T-helper 1 cell (primary cell): ENCODE measurements at regions not wholly inside any gene's neighbourhood (a gene's known extent, or its start where the extent isn't known, plus 50 kb on each side); places are given as distances from the start of the nearest gene placed in this dataset.

Experiments used
- DNase-seq, 5 donors: peaks; one replicate each; pipeline ENCODE4 v3.0.0-alpha.2; 2012 to 2020

- no peak for DNase-seq
Measured at GRCh38 chr15:98561169-98561941, 87.0 kb upstream of the IGF1R start.

DNA sequence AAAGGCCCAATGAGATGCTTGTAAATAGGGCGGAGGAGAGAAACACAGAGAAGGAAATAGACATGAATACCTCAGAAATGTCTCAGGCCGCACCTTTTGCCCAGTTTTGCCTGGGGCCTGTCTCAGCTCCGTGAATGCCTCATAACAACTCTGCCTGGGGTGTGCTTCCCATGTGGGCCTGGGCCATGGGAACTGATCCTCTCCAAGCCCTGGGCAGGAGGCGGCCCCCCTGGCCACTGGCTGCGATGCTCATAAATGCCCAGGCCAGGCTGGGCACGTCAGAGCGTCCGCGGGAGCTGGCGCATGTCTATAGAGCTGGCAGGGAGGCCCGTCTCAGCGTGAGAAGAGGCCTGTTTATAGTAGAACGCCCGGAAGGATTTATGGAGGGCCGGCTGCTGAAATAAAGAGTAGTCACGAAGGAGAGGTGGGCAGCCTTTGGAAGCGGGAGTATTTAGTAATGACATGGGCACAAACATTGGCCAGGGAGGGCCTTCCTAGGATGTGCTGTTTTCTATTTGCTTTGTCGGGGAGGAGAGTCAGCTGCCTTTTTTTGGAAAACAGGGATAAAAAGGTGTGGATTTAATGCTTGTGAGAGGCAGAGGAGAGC is 85.9 kb upstream of the IGF1R start:
- no peak for DNase-seq

GRCh38 chr15:98565566-98565965 is 82.8 kb upstream of the IGF1R start:
- no peak for DNase-seq

DNA sequence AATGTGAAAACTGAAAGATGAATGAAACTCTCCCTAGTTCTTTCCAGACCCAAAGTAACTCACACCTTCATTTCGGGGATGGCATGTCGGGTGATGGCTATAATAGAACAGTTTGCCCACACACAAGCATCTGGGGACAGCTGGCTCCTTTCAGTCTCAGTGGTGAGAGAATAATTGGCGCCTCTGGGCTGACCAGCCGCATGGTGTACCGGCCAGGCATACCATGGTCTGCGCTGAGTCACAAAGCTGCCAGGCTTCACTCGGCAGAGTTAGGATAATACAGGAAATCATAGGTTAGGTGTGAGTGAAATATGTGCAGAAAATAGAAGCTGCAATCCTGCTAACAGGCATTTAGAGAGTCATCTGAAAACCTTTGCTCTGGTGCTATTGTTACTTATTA is 80.4 kb upstream of the IGF1R start:
- DNase-seq: no peak

DNA sequence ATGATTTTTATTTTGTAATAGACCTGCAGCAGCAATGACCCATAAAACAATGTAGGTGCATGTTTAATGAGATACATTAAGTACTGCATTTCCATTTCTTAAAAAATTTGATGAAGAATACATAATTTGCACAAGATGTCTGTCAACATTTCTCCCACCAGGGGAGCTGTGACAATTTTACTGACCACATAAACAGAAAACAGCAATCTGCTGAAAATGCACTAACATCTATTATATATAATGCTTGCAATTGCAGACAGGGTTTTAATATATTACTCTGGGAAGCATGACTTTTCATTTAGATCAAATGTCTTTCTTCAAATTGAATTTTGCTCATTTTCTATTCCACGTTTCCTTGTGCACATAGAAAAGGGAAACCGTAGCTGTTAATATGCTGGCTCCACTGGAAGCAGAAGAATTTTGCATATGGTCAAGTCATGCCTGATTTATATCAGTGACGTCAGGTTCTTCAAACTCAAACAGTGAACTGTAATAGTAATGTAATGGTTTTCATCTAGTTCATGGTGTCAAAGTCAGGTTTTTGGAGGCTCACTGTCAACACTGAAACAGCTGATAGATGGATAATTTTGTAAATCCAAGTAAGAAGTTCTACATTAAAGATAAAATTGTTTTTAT is 79.8 kb upstream of the IGF1R start:
- DNase-seq: no peak

- no peak for DNase-seq
Measured at GRCh38 chr15:98570119-98570518, 78.2 kb upstream of the IGF1R start.

DNA sequence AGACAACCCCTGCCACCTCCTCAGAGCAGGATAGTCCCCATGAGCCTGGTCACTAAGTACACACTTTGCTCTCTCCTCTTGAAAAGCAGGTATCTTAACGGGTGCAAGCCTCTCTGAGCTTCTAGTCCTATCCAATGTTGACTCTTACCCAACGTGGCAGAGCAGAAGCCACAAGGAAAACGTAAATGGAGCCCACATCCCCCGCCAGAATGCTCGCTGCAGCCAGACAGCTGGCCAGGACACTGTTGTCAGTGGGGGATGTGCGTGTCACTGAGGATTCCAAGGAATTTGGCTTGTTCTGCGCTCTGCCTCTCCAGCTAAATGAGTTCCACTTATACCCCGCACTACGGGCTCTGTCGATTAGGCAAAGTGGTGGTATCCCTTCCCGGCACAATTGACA is 67.8 kb upstream of the IGF1R start:
- DNase-seq: no peak

DNA sequence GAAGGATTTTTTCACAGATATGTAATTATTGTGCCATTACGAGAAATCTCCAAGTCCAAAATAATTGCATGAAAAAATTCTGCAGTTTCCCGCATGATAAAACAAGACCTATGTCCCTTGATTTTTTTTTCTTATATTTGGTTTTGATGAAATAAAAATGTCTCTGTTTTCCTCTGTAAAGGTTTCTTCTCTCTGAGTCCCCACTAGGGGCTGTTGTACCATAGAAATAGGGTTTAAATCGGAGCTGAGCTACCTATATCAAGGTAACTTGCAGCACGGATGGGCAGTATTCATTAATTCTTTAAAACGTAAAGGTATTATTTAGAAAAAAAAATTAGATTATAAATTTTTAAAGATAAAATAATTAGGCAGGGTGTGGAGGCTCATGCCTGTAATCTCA is 66.6 kb upstream of the IGF1R start:
- DNase-seq: no peak

DNA sequence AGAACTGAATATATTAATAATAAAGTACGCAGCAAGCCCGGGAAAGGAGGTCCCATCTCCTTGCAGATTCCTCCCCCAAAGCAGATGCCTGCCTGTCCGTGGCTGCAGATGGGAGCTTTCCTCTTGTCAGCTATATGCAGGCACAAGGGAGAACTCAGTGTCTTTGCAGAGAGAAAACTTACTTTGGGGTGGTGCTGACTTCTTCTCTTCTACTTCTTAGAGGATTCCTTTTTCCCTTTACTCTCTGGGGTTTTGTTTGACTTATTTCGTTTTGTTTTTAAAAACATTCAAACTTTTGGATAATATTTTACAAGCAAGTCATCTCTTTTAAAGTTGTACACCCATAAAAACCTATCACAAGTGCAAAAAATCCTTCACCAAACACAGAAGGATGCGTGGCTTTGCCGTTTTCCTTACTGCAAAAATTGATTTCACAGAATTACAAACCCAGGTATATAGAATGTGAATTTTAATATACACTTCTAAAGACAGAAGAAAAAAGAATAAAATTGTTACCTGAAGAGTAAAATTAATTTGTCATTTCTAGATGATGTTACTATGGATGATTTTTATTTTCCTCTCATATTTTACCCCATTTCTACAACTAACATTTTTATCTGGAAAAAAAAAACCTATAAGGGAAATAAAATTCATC is 65.3 kb upstream of the IGF1R start:
- DNase-seq: no peak

GRCh38 chr15:98583771-98584430 is 64.4 kb upstream of the IGF1R start:
- no peak for DNase-seq

DNA sequence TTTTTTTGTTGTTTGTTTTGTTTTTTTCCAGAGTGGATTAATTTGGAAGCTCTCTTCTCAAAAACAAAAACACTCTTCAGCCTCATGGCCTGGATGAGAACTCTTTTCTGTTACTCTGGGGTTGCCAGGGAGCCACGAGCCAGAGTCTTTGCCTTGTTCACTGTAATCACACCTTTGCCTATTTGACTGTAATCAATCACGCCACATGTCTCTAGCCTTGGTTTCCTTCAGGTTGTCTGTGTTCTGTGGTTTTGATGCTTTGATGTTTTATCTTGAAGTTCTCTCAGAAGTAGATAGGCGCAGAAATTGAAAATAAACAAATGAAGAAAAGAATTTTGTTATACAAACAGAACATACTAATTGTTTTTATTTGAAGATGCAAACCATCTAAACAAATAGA is 62.3 kb upstream of the IGF1R start:
- DNase-seq: no peak

- no peak for DNase-seq
Measured at GRCh38 chr15:98592136-98592535, 56.2 kb upstream of the IGF1R start.

DNA sequence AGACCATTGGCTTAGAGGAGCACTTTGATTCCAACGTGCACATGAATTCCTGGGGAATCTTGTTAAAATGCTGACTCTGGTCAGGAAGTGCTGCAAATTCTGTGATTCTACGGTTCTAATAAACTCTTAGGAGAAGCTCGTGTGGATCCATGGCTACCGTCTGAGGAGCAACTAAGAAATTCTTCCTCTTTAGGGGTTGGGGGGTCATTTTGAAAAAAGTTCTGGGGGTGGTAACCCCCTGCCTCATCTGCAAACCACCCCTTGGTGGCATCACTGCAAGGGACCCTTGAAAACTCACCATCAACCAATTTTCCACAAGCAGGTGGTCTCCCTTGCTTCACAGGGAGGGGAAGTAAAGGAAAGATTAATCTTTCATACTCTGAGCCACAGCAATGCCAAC is 52.2 kb upstream of the IGF1R start:
- DNase-seq: no peak

- no peak for DNase-seq
Measured at GRCh38 chr15:98596885-98597392, 51.4 kb upstream of the IGF1R start.

DNA sequence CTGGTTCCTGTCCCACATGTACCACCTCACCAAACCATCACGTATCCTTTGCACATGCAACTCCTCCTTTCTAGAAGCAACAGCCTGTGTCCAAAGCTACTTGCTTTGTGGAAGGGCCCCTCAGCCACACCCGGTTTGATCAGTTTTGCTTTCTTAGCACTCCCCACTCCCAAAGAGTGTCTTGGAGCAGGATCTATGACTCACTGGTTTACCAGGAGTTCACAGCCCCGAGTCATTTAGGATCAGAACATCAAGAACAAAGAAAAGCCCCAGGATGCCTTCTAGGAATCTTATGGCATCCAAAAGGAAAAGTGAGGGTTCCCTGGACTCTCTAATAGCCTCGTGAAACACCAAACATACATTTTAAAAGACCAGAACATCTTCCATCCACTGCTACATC is 50.7 kb upstream of the IGF1R start:
- no peak for DNase-seq
